CD4-positive, alpha-beta T cell treated with Interleukin-4 for 1 hour (primary cell): ENCODE measurements at regions not wholly inside any gene's neighbourhood (a gene's known extent, or its start where the extent isn't known, plus 50 kb on each side); places are given as distances from the start of the nearest gene placed in this dataset.

Experiments used
- DNase-seq, 2 donors: peaks; one replicate each; pipeline ENCODE4 v3.0.0-alpha.2; 2020 to 2022

GRCh38 chr2:181152226-181152625 is 171.8 kb downstream of the UBE2E3 start:
- DNase-seq, result no peak

- DNase-seq, result no peak
These were observed 172.3 kb downstream of the UBE2E3 start for GRCh38 chr2:181152701-181153100.

GRCh38 chr2:181153886-181154285 is 173.5 kb downstream of the UBE2E3 start:
- DNase-seq, result no peak

GRCh38 chr2:181157326-181157725 is 176.9 kb downstream of the UBE2E3 start:
- DNase-seq, result no peak

GRCh38 chr2:181158427-181158826 is 178.0 kb downstream of the UBE2E3 start:
- no peak for DNase-seq

- no peak for DNase-seq
These were observed 181.2 kb downstream of the UBE2E3 start for GRCh38 chr2:181161615-181162014.

- peak; percentile 26 to 62 for DNase-seq
These were observed 182.7 kb downstream of the UBE2E3 start for GRCh38 chr2:181163139-181163538.

- DNase-seq, result no peak
These were observed 183.3 kb downstream of the UBE2E3 start for GRCh38 chr2:181163691-181164090.

- no peak for DNase-seq
These were observed 184.3 kb downstream of the UBE2E3 start for GRCh38 chr2:181164699-181165098.

GRCh38 chr2:181165199-181165868 is 184.9 kb downstream of the UBE2E3 start:
- peak; percentile 26 to 71 for DNase-seq

- DNase-seq, result no peak
These were observed 189.1 kb downstream of the UBE2E3 start for GRCh38 chr2:181169503-181169902.

- DNase-seq, result no peak
These were observed 189.9 kb downstream of the UBE2E3 start for GRCh38 chr2:181170256-181170655.

- DNase-seq, result no peak
These were observed 192.3 kb downstream of the UBE2E3 start for GRCh38 chr2:181172676-181173075.

GRCh38 chr2:181174611-181175580 is 194.5 kb downstream of the UBE2E3 start:
- DNase-seq, result no peak

GRCh38 chr2:181176540-181176939 is 196.1 kb downstream of the UBE2E3 start:
- no peak for DNase-seq

- no peak for DNase-seq
These were observed 197.0 kb downstream of the UBE2E3 start for GRCh38 chr2:181177376-181177775.

- no peak for DNase-seq
These were observed 197.7 kb downstream of the UBE2E3 start for GRCh38 chr2:181178130-181178529.

- peak; percentile 51 to 68 for DNase-seq
These were observed 198.5 kb downstream of the UBE2E3 start for GRCh38 chr2:181178823-181179412.

- DNase-seq, result no peak
These were observed 203.6 kb downstream of the UBE2E3 start for GRCh38 chr2:181183878-181184542.

GRCh38 chr2:181185421-181185820 is 205.0 kb downstream of the UBE2E3 start:
- no peak for DNase-seq

GRCh38 chr2:181185948-181186347 is 205.5 kb downstream of the UBE2E3 start:
- no peak for DNase-seq

GRCh38 chr2:181188605-181189004 is 208.2 kb downstream of the UBE2E3 start:
- DNase-seq, result no peak

GRCh38 chr2:181189951-181190350 is 209.5 kb downstream of the UBE2E3 start:
- no peak for DNase-seq
